Gastroesophageal sphincter (tissue), 4 donors: ENCODE measurements at regions not wholly inside any gene's neighbourhood (a gene's known extent, or its start where the extent isn't known, plus 50 kb on each side); places are given as distances from the start of the nearest gene placed in this dataset.
"Not testable (repeated sequence)": the region's sequence is repeated elsewhere in the genome, so short reads cannot be mapped to it uniquely, and the experiment has no call there.

Experiments
- ATAC-seq: fragments of 150-250 bp; one replicate; pipeline ENCODE4 v1.9.1; 2016; ENCODE audit warnings: mild to moderate bottlenecking, moderate library complexity
- H3K27ac ChIP-seq, 4 donors: fragments of 200-600 bp; sonication (generic) in 3 of 4; 1 replicate in 3 of 4; 2 replicates in 1 of 4; pipeline ENCODE4 v1.5.1; 2016 to 2019
- H3K27me3 ChIP-seq: fragments of 200-600 bp; sonication (generic); one replicate; pipeline ENCODE4 v1.5.1; 2019
- H3K36me3 ChIP-seq, 2 donors: fragments of 200-600 bp; sonication (generic); one replicate each; pipeline ENCODE4 v1.5.1; 2019; ENCODE audit warnings: control low read depth in 1 of 2
- H3K4me1 ChIP-seq, 3 donors: fragments of 200-600 bp; sonication (generic); 1 replicate in 2 of 3; 2 replicates in 1 of 3; pipeline ENCODE4 v1.5.1; 2016 to 2019; ENCODE audit warnings: control low read depth in 2 of 3
- H3K4me3 ChIP-seq, 2 donors: fragments of 200-600 bp; sonication (generic); one replicate each; pipeline ENCODE4 v1.5.1; 2019; ENCODE audit warnings: mild to moderate bottlenecking in 1 of 2, moderate library complexity in 1 of 2
- H3K9me3 ChIP-seq, 3 donors: fragments of 200-600 bp; sonication (generic); one replicate each; pipeline ENCODE4 v1.5.1; 2017 to 2019; ENCODE audit warnings: control low read depth in 2 of 3
- EP300 ChIP-seq: sonication (generic); formaldehyde crosslinking; IDR thresholded peaks from one replicate; pipeline ENCODE4 v1.6.1; 2017; ENCODE audit warnings: antibody characterized with exemption, mild to moderate bottlenecking
- POLR2A ChIP-seq, 2 donors: fragments of 450-650 bp; IDR thresholded peaks; one replicate each; pipeline ENCODE4 v1.6.1; 2017; ENCODE audit warnings: antibody characterized with exemption in 2 of 2, mild to moderate bottlenecking in 2 of 2, moderate library complexity in 1 of 2
- POLR2AphosphoS5 ChIP-seq: sonication (generic); formaldehyde crosslinking; IDR thresholded peaks from one replicate; pipeline ENCODE4 v1.6.1; 2017; ENCODE audit warnings: antibody characterized with exemption
- WGBS, 2 donors: methylation state at CpG; one replicate each; pipeline ENCODE4 v1.1.5; 2018; ENCODE audit warnings: low coverage in 1 of 2; 5-methylcytosine and 5-hydroxymethylcytosine counted together
- TF ChIP-seq, protein P1 (sequence below), 4 experiments: fragments of 200-600 bp in 2 of 4; fragments of 450-650 bp in 2 of 4; sonication (generic) in 1 of 4; IDR thresholded peaks; one replicate each; pipeline ENCODE4 v1.5.1; 2017 to 2019; ENCODE audit warnings: antibody characterized with exemption in 4 of 4, mild to moderate bottlenecking in 2 of 4, moderate library complexity in 2 of 4

DNA sequence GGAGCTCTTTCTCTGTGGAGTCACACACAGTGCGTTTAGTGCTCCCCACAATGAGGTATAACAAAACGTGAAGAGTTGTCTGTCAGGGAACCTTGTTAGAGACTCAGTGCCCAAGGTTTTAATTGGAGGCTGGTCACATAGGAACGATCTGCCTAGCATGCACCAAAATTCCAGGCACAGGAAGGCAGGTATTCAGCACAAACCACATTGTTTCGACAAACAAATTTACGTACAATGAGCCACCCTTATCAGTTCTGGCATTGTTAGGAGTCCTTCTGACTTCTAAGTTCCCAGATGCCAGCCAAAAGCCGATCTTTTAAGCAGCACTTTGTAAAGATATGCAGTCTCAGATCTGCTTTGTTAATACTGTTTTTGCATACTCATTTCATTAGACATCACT is 414.2 kb upstream of the MTPN start:
- ATAC-seq = no peak
- Histone ChIP-seq H3K9me3 (no peaks in the 10 kb centered on the region), H3K36me3 (no peaks in the 10 kb centered on the region), H3K4me3 (no peak overlapping the region), H3K27ac (no peak overlapping the region), H3K4me1 (no peaks in the 10 kb centered on the region), H3K27me3 (no peaks in the 10 kb centered on the region)
- 59 to 81% methylated on average over 5 to 6 of the region's 6 CpGs for WGBS, 2 donors
- TF ChIP-seq, protein P1, sequence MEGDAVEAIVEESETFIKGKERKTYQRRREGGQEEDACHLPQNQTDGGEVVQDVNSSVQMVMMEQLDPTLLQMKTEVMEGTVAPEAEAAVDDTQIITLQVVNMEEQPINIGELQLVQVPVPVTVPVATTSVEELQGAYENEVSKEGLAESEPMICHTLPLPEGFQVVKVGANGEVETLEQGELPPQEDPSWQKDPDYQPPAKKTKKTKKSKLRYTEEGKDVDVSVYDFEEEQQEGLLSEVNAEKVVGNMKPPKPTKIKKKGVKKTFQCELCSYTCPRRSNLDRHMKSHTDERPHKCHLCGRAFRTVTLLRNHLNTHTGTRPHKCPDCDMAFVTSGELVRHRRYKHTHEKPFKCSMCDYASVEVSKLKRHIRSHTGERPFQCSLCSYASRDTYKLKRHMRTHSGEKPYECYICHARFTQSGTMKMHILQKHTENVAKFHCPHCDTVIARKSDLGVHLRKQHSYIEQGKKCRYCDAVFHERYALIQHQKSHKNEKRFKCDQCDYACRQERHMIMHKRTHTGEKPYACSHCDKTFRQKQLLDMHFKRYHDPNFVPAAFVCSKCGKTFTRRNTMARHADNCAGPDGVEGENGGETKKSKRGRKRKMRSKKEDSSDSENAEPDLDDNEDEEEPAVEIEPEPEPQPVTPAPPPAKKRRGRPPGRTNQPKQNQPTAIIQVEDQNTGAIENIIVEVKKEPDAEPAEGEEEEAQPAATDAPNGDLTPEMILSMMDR (IDR thresholded peaks at IDR 0.05) = no peak
- no peak for TF ChIP-seq POLR2A (IDR thresholded peaks at IDR 0.05)
- TF ChIP-seq EP300 = no peak
- TF ChIP-seq POLR2AphosphoS5 = no peak

DNA sequence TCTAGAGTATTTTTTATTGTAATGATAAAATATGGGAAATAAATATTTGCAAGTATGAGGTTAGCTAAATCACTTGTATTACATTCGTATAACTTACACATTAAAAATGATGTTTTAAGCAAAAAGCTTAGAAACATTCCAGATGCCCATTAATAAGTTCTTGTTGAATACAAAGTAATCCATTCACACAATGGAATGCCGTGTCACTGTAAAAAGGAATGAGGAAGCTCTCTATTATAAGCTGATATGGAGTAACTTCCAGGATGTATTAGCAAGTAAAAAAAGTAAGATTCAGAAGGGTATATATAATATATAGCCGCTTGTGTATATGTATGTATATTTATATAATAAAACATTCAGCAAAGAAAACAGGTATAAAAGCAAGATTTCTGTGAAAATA is 412.8 kb upstream of the MTPN start:
- H3K27me3 ChIP-seq = no peaks in the 10 kb centered on the region
- no peak overlapping the region for H3K4me3 ChIP-seq
- ATAC-seq = no peak
- no peaks in the 10 kb centered on the region for H3K4me1 ChIP-seq
- TF ChIP-seq, protein P1 (IDR thresholded peaks at IDR 0.05) = no peak
- TF ChIP-seq POLR2A (IDR thresholded peaks at IDR 0.05) (no peak), EP300 (no peak), POLR2AphosphoS5 (no peak)
- H3K9me3 ChIP-seq = no peaks in the 10 kb centered on the region
- no peak overlapping the region for H3K27ac ChIP-seq
- H3K36me3 ChIP-seq = no peaks in the 10 kb centered on the region
- WGBS, 2 donors = 28 to 65% methylated on average over 3 of the region's 3 CpGs

DNA sequence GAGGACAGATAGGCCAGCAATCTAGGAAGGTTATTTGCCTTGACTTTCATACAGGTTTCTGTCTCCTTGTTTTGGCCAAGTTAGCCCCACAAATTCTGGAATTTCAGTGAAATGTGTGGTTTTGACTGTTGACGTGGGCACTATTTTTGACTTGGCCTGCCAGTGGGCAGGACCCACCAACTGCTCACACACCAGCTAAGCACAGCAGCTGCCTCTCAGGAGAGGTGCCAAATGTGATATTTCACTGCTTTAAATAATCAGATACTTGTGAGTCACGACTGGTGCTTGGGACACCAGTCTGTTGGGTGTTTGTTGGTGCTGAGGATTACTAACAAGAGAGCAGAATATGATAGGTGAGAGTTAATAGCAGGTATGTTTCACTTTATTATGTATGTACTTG is 409.7 kb upstream of the MTPN start:
- WGBS, 2 donors = 54 to 67% methylated on average over 2 of the region's 2 CpGs
- TF ChIP-seq, protein P1 (IDR thresholded peaks at IDR 0.05) = no peak
- TF ChIP-seq EP300 (no peak), POLR2A (IDR thresholded peaks at IDR 0.05) (no peak), POLR2AphosphoS5 (no peak)
- no peak overlapping the region for H3K4me3 ChIP-seq

DNA sequence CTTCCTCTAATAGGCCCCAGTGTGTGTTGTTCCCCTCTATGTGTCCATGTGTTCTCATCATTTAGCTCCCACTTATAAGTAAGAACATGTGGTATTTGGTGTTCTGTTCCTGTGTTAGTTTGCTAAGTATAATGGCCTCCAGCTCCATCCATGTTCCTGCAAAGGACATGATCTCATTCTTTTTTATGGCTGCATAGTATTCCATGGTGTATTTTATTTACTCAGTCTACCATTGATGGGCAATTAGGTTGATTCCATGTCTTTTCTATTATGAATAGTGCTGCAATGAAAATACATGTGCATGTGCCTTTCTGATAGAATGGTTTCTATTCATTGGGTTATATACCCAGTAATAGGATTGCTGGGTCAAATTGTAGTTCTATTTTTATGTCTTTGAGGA is 394.2 kb upstream of the MTPN start:
- not testable (repeated sequence) for H3K4me1 ChIP-seq, ATAC-seq, H3K36me3 ChIP-seq, H3K4me3 ChIP-seq, H3K27ac ChIP-seq, H3K27me3 ChIP-seq, H3K9me3 ChIP-seq

More for the DNA sequence above, 409.7 kb upstream of the MTPN start:
- H3K36me3 ChIP-seq = no peaks in the 10 kb centered on the region
- no peaks in the 10 kb centered on the region for H3K9me3 ChIP-seq
- ATAC-seq = no peak
- no peak overlapping the region for H3K27ac ChIP-seq
- H3K4me1 ChIP-seq = no peaks in the 10 kb centered on the region
- H3K27me3 ChIP-seq = no peaks in the 10 kb centered on the region

DNA sequence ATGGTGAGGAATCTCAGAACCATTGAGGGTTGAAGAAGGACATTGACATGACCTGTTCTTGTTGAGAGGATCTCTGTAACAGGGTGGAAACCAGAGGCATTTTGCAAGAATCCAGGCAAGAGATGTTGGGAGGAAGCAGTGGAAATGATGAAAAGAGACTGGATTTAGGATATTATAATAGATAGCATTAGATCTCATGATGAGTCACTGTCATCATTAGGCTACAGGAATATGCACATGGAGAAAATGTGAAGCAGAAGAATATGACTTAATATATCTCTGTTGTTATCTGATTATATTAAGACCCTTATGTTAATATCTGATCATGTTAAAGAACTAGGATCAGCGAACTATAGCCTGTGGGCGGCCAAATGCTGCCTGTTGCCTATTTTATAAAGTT is 393.0 kb upstream of the MTPN start:
- Histone ChIP-seq H3K4me3 (no peak overlapping the region), H3K4me1 (no peaks in the 10 kb centered on the region), H3K27me3 (no peaks in the 10 kb centered on the region), H3K9me3 (no peaks in the 10 kb centered on the region), H3K27ac (no peak overlapping the region), H3K36me3 (no peaks in the 10 kb centered on the region)
- no peak for TF ChIP-seq EP300
- no peak for TF ChIP-seq POLR2A (IDR thresholded peaks at IDR 0.05)
- TF ChIP-seq POLR2AphosphoS5 = no peak
- TF ChIP-seq, protein P1 (IDR thresholded peaks at IDR 0.05) = no peak
- WGBS, 2 donors = 83 to 96% methylated on average over 2 of the region's 2 CpGs
- ATAC-seq = no peak

DNA sequence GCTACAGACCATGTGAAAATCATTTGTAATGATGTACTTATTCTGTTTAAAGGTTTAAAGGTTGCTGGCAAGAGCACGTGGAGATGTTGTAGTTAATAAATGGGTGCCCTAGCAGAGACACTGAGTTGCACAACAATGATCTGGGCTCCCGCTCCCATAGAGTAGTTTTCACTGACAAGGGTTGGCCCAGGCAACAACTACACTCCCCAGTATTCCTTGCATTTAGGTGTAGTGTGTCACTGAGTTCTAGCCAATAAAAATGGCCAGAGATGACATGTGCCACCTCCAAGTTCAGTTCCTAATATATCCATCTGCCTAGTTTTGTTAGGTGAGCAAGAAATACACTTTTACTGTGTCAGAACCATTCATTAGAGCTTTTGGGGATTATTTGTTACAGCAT is 392.1 kb upstream of the MTPN start:
- no peak for ATAC-seq

More for the DNA sequence above, 392.1 kb upstream of the MTPN start:
- no peak overlapping the region for H3K4me3 ChIP-seq
- H3K27me3 ChIP-seq = no peaks in the 10 kb centered on the region
- TF ChIP-seq POLR2AphosphoS5 (no peak), POLR2A (IDR thresholded peaks at IDR 0.05) (no peak), EP300 (no peak)
- TF ChIP-seq, protein P1 (IDR thresholded peaks at IDR 0.05) = no peak
- no peaks in the 10 kb centered on the region for H3K4me1 ChIP-seq
- no peaks in the 10 kb centered on the region for H3K36me3 ChIP-seq
- H3K27ac ChIP-seq = no peak overlapping the region
- 63 to 75% methylated on average over 2 of the region's 2 CpGs for WGBS, 2 donors
- no peaks in the 10 kb centered on the region for H3K9me3 ChIP-seq
